ENCODE measurements at regions not wholly inside any gene's neighbourhood (a gene's known extent, or its start where the extent isn't known, plus 50 kb on each side); places are given as distances from the start of the nearest gene placed in this dataset.

DNA sequence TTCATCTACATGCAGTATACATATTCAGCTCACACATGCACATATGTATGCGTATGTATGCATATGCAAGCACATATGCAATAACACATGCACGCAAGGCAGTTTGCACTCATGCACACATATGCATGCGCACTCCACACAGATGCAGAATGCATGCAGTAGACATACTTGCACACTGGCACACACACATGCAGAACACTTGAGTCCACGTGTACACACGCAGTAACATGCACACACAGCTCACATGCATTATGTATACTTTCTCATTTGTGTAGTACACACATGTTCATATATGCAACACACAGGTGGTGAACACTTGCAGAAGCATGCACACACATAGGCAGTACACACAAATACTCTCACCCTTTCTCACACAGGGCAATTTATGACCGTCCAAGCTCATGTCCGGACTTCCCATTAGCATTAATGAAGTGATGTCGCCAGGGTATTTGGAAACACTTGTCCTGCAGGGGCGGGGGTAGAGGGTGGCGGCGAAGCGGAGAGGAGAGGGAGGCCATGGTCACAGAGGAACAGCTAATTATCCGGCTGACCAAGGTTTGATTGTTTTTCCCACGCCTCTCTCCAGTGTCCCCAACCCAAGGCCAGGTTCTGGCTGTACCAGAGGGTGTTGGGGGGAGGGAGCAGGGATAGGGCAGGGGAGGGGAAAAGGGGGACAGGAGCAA lies 91.3 kb downstream of the VEGFA start:
- DNase-seq: no peak

DNA sequence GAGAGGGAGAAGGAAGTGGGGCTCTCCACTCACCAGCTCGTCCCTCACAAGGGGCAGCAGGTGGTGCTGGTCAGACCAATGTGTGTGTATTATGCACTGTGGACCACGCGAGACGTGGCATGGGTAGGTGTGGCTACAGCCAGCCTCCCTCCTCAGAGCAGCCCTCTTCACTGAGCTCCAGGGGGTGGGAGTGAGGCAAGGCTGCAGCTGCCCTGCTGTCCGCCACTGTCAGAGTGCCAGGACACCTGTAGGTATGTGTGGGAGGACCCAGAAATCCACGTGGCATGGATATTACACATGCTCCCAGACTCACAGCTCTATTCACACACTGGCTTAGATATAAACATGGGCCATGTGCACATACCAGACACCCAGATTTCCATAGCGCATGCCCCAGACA lies 90.3 kb downstream of the VEGFA start:
- no peak for DNase-seq

DNA sequence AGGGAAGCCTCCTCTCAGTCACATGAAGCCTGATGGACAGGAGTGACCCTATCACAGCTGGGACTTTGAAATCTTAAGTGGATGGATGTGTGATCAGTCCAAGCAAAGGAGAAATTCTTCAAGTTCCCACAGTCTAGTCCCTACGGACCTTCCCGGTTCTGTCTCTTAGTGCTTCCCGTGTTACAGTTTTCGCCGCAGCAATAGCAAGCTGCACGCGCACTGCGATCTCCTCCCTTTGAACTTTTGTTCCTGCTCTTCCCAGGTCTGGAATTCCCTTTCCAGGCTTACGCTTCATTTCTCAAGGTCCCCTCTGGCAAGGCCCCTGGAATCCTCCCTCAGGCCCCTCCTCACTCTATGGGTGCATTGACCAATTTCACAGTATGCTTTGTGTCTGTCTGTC lies 89.2 kb downstream of the VEGFA start:
- DNase-seq: no peak

DNA sequence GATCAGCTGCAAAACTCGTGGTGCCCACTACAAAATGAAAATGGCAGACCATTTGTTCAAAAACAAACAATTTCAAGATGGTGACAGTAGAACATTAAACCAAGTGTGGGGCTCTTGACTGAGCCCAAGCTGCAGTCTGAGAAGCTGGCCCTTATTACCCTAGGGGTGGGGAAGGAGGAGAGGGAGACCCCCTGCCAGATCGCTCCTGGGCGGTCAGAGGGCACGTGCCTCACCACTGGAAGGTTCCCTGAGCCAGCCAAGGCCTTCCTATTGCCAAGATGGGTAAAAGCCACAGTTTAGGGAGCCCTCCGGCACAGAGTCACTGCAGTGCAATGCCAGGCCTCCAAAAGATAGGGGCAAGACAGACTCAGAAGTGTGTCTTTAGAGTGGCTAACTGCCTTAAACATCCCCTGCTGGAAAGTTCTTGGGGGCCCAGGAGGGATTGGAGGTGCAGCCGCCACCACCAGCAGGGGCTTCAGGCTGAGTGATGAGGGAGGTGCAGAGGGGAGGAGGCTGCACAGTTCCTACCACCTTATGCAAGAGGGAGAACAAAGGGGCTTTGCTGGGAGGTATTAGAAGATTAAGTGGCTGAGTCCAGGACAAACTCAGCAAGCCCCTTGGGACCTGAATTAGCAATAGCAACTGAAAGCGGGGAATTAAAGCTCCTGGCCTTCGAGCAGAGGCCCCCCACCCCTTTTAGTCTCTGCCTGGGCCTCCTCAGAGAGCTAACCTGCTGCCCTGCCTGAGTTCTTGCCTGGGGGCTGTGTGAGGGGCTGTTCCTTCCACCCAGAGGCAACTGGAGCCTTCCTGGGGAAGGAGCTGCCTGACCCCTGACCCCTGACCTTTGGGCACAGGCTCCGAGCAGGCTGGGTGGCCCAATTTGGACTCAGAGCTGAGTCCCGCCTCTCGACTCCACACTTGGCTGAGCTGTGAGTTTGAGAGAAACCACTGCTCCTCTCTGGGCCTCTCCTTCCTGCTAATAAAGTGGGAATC lies 88.4 kb downstream of the VEGFA start:
- DNase-seq: no peak

DNA sequence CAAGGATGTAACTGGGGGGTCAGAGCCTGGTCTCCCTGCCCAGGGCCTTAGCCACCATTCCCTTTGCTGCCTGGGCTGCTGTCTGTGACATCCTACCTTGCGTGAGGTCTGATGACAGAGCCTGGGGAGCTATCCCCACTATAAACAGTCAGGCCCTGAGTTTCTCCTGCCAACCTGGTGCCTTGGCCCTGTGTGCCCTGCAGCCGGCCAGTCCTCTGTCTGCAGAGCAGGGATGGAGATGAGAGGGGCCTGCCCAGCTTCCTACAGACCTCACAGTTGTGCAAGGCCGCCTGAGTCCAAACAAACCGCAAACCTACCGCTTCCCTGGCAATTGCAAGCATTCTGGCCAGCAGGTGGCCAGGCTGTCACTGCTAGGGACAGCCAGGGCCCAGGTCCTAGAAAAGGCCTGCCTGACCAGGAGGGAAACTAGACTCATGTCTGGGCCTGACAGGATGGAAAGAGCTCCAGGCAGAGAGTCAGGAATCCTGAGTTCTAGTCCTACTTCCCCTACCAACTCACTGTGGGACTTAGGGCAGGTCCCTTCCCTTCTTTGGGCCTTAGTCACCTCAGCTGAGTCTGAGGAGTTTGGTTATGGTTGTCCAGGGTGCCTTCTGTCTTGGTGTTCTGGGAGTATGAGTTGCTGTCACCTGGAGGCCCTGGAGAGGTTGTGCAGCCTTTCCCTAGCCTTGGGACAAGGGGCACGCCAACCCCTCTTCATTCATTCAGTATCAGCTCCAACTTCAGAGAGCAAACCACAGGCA lies 86.2 kb downstream of the VEGFA start:
- no peak for DNase-seq

DNA sequence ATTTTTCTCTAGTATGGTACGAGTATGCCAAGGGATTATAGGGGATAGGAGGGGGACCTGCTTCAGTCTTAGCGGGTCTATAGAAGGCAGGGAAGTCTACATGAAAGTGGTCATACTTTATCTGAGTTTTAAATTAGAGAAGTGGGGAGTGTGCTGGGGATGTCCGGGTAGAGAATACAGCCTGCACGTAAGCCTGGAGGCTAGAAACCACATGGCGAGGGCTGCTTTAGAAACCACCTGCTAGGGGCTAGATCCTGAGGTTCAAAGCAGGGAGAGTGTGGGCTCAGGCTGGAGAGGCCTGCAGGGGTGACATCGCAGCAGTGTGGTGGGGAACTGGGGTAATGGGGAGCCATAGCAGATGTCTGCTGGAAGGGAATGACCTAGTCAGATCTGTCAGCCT lies 85.2 kb downstream of the VEGFA start:
- DNase-seq: no peak

DNA sequence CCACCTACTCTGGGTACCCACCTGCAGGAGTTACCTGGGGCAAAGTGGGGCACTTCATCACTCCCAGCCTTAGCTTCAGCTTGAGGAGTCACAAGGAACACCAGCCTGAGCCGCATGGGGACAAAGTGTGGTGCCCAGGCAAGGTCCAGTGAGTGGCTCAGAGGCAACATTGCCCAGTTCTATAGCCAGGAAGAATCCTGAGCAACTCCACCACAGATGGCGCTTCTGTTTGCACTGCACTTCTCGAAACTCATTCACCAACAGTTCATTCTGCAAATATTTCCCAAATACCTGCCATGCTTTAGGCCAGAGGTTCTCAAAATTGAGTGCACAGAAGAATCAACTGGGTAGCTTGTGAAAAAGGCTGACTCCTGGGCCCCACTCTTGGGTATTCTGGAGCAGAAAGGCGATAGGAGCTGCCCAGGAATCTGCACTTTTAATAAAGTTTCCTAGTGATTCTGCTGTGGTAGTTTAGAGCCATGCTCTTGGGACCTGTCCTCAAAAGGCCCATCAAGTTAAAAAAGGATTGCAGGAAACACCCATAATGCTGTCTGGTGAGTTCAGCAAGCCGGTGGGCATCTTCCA lies 83.1 kb downstream of the VEGFA start:
- DNase-seq: no peak

DNA sequence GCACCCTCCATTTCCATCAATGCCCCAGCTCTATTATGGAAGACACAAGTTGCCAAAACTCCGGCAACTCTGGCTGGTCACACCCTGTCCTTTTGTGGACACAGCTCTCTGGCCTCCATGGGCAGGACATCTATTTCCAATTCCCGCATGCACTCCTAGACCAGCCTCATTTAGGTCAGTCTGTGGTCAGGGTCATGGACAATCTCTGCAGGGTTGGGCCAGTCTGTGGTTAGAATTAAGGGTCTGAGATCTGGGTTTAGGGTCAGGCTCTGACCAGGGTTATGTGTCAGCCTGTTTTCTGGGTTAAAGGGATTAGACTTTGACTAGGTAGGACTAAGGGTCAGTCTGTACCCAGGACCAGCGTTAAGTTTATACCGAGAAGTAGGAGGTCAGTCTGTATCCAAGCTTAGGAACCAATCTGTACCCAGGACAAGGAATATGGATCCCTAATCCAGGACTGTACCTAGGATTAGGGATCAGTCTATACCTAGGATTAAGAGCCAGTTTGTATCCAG lies 82.4 kb downstream of the VEGFA start:
- DNase-seq: no peak

DNA sequence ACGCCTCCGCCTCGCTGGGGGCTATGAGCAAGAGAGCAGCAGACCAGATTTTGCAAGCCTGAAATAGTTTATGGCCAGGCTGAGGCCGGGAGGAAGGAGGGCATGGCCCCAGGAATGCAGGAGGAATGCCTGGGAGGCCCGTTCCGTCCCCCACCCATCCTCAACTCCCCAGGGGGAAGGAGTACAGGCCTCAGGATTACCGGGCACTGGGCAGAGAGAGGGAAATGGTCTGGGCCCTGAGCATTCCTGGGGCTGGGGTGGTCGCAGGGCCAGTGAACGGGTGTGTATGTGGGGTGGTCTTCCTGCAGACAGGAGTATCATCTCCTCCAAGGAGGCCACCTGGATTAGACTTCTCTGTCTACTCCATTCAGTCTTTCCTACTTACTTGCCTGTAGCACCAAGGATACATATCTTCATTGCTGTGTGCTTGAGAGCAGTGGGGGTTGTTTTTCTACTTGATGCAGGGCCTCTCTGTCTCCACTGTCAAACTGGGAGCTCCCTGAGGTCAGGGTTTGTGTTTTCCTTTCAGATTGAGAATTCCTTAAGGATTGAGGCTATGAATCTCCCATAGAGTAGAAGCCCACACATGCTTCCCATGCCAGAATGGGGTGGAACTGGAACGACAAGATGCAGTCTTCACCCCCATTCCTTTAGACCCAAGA lies 81.3 kb downstream of the VEGFA start:
- no peak for DNase-seq

DNA sequence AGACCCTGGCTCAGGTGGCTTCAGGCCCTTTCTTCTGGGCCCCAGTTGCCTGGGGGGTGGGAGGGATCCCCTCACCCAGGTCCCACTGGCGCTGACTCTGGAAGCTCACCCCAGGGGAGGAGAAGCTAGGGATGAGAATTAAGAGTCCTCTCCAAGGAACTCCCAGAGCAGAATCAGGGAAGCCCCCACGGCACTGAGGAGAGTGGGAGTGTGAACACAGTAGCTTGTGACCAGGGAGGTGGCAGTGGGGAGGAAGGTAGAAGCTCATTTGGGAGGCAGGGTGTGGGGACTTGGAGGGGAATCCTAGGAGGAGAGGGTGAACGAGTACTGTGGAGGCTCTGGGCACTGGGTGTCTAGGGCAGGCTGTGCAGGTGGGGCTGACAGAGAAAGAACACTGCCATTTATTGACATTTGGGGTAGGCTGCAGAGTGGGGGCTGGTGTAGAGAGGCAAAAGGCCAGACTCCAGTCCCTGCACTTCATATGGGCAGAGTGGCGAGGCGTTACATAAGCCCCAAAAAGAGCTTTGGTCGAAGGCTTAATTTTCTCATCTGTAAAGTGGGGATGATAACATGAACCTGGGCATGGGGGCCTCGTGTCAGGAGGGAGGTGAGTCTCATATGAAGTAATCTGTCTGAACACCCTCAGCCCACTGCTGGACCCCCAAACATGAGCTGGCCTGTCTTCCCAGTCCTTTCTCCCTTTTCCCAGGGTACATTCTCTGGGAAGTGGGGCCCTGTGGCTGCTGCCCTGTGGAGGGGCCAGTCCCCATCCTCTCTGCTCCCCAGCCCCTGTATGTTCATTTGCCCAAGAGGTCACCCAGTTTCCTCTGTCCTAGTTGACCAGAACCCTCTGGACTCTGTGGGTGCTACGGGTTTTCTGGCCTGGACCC lies 80.5 kb downstream of the VEGFA start:
- DNase-seq: no peak

DNA sequence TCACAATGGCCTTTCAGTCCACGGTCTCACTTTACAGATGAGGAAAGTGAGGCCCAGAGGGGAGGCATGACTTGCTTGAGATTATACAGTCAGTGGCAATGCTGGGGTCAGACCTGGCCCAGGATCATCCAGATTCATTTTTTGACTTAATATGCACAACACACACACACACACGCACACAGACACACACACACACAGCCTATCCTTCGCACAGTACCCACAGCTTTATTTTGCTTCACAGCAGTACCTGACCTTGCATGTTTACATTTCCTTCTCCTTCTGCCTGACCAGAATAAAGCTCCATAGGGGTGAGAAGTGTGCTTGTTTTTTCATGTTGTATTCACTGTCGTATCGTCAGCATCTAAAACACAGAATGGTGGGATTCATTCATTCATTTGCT lies 79.8 kb downstream of the VEGFA start:
- no peak for DNase-seq

DNA sequence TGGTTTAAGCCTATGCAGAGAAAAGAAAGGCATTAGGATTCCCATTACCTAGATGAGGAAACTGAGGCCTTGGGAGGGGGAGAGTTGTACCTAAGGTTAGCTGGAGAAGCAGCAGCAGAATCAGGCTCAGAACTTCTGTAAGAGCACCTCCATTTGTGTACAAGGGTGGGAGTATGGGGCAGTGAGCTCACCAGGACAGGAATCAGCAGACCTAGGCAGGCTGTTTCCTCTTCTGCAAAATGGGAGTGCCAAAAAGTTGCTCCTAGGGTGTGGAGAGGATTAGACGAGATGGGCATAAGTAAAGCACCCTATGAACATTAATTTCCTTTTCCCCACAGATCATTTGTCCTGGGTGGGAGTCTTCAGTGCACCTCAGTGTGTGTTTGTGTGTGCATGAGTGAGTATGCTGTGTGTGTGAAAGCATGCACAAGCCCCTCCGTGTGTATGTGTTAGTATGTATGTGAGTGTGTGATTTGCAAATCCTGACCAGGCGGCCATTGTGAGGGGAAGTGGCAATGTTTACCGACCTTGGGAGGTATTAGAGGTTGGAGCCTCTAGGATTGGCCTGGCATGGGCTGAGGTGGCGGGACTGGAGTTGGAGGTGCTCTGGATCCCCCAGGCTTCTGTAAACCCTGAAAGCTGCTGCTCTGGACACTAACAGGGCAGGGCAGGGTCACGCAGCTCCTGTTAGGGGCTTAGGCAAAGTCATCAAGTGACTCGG lies 78.8 kb downstream of the VEGFA start:
- no peak for DNase-seq

DNA sequence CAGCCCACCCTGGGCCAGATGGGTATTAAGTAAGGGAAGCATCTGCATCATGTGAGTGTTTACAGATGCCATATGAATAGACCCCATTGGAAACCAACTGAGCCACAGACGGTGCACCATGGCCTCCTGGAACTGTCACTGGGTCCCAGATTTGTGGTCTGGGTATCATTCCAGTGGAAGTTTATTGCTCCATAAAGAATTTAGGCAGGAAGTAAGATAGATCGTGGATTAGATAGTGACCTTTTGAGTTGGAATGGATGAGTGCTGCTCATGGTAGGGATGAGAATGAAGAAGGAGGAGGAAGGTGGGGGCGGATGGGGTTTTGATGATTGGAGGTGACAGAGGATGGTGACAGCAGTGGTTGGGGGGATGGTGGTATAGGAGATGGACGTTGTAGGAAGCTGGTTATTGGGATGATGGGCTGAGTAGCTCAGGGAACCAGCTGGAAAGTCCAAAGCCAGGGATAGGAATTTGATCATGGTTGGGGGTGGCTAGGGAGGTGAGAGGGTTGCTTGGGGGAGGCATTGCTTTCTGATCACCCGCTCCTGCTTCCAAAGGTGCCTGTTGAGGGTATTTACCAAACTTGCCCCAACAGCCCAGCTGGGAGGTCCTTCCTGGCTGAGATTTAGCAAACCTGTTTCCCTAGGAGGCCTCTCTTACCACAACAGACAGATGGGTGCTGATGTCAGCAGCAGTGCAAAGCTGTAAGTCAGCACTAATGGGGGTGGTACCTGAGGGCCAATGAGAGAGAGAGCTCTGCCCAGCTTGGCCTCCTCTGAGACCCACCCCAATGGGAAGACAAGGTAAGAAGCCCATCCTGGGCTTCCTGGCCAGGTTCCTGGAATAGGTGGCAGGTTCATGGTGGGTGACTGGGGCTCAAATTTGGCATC lies 78.0 kb downstream of the VEGFA start:
- DNase-seq: no peak

DNA sequence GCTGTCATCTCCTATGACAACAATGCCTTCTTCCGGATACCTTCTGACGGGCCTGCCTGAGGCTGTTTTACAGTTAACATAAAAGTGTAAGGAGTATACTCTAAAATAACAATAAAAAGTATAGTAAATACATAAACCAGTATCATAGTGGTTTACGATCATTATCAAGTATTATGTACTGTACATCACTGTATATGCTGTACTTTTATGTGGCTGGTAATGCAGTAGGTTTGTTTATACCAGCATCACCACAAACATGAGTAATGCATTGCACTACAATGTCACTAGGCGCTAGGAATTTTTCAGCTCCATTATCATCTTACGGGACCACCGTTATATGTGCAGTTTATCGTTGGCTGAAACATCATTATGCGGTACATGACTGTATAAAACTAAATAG lies 76.5 kb downstream of the VEGFA start:
- no peak for DNase-seq

DNA sequence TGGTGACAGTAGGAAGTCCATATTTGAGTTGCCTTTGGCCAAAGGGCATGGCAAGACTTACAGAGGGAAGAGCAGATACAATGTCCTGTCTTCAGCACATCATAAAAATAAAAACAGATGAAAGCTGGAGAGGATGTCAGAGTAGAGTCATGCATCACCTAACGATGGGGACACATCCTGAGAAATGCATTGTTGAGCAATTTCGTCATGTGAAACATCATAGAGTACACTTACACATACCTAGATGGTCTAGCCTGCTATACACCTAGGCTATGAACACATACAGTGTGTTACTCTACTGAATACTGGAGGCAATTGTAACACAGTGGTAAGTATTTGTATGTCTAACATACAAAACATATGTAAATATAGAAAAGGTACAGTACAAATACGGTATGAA lies 75.6 kb downstream of the VEGFA start:
- DNase-seq: no peak

DNA sequence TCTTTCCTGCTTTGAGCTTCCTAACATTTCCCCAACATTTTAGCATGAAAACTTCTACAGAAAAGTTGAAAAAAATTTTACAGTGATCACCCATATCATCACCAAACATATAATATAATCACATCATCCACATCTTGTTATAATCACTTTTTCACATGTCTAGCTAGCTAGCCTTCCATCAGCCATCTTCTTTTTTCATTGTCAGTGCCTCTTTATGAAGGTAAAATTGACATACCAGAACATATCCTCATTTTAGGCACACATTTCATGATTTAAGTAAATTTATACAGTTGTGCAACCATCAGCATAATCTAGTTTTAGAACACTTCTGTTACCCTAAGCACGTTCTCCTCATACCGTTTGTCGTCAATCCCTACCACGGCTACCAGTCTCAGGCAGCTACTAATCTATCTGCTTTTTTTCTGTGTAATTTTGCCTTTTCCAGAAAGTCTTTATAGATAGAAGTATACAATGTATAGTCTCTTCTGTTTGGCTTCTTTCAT lies 73.7 kb downstream of the VEGFA start:
- no peak for DNase-seq

DNA sequence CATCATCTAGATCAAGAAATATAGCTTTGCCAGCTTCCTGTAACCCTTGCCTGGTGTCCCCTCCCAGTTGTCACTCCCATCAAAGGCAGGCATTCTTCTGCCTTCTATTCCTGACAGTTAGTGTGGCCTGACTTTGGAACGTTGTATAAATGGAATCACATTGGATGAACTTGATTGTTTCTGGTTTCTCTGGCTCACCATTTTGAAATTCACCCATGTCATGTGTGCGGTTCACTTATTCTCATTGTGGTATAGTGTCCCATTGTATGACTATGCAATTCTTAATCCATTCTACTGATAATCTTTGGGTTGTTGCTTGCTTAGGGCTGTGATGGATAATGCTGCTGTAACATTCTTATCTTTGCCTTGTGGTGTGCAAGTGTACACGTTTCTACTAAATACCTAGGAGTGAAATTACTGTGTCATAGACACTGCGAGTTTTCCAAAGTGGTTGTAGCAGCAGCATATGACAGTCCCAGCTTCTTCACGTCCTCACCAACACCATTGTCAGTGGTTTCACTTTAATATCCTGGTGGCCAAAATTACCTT lies 73.2 kb downstream of the VEGFA start:
- no peak for DNase-seq

DNA sequence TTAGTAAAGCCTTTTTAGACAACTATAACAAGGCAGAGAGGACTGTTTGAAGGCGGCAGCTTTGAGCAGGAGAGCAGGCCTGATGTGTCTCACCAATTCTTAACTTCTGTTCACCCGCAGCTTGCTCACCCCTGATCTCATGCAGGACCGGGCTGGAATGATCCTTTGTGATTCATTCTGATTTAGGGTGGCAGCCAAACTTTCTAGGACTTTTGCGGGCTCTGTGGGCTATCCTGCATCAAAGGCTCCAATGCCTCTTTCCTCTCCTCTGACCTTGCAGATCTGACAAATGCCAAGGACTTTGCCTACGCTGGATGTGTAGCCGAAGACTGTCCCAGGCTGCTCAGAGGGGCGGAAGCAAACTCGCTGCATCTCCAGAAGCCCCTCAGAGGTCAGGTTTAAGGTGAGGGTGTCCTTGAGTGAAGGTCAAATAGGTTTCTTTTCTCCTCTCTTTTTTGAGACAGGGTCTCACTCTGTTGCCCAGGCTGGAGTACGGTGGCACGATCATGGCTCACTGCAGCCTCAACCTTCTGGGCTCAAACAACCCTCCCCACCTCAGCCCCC lies 72.3 kb downstream of the VEGFA start:
- DNase-seq: no peak
